GM18499 (cell line): ENCODE measurements at regions not wholly inside any gene's neighbourhood (a gene's known extent, or its start where the extent isn't known, plus 50 kb on each side); places are given as distances from the start of the nearest gene placed in this dataset.
"Not testable (repeated sequence)": the region's sequence is repeated elsewhere in the genome, so short reads cannot be mapped to it uniquely, and the experiment has no call there.

Experiments used
- ATAC-seq: cut with Tn5 transposase; IDR thresholded peaks from one replicate; pipeline ENCODE4 v1.9.1; 2021; ENCODE audit warnings: moderate number of reproducible peaks; ENCODE audit not compliant: insufficient read depth, unreplicated experiment

GRCh38 chr2:35251156-35251555 is 1104.4 kb upstream of the CRIM1 start:
- ATAC-seq: no peak

DNA sequence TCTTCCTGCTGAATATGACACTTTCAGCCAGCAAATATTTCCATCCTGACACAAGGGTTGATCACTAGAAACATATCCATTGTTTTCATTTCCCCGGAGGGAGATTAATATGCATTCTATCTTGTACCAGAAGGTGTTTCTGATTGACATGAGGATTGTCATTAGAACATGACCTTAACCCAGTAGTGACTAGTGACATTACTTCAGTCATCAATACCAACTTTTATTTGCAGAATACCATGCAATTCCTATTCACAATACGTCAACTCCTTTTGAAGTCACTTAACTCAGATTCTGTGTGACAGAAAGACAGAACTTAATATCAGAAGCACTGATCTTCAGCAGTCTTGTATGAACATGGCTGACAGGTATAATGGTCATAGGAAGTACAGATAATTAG is 1108.9 kb upstream of the CRIM1 start:
- no peak for ATAC-seq

DNA sequence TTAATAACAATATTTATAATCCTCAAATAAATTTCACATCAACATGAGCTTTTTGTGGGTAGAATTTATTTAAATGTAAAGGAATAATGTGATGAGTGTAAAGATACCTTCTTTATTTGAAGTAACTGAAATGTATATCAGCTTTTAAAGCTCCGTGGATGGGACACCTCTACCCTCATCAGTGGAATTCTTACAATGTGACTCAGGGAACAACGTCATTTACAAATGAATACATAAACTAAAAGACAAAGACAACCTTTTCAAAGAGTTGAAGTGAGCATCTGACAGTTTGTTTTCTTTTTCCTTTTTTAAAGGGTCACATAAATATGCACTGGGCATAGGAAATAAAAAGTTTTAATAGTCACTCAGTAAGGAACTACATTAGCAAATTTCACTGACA is 1127.0 kb upstream of the CRIM1 start:
- ATAC-seq: no peak

GRCh38 chr2:35220461-35220860 is 1135.1 kb upstream of the CRIM1 start:
- ATAC-seq: no peak

DNA sequence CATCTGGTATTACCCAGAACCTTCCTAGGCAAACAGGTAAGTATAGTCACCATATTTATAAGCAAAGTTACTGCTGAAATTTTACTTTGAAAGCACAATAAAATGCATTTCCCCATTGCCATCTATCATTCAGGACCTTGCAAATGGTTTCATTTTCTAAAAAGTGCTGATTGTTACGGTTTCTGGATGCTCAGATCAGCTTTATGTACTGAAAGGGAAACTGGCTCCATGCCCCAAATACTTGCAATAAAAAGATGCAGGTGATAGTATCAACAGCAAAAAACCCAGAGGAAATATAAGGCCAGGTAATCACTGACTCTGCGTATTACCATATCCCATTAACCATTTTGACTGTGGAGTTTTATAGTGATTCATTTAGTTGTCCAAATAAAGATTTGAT is 1150.7 kb upstream of the CRIM1 start:
- ATAC-seq: no peak

DNA sequence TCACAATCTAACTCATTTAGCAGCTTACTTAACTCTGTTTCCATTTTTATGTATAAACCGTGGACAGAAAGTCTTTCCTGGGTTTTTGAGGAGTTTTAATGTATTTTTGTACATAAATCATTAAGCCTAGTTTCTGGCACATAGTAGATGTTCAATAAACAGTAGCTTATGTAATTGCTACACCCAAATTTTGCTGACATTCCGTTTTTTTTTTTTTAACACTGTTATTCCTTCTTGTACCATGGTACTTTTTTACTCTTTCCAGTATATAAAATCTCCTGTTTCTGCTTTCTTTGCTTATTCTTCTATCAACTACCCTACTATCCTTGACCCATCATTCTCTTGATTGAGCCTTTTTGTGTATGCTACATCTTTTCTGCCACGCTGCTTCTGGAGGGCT is 1151.3 kb upstream of the CRIM1 start:
- no peak for ATAC-seq

- no peak for ATAC-seq
Observed at GRCh38 chr2:35199298-35199697, 1156.3 kb upstream of the CRIM1 start.

DNA sequence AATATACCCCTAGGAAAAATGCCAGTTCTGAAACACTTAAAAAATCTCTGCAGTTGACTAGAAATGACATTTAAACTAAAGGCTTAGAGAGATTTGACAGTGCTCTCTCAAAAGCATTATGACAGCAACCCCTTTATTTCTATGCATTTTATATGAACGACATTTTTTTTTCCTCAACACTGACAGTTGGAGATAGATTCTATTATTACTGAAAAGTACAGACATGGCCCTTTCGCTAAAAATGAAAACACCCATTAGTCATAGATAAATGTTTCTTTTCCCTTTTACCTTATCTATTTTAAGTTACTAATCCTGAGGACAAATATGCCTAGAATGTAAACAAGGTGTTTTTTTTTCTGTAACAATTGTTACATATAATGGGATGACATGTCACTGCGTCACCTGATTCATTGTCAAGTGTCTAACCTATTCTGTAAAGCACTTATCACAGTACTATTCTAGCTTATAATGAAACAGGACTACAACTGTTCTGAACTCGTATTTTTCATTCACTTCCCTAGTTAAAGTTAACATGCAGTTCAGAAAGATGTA is 1169.6 kb upstream of the CRIM1 start:
- ATAC-seq: no peak

- ATAC-seq: no peak
Observed at GRCh38 chr2:35184471-35184870, 1171.1 kb upstream of the CRIM1 start.

- ATAC-seq: not testable (repeated sequence)
Observed at GRCh38 chr2:35176726-35177125, 1178.9 kb upstream of the CRIM1 start.

GRCh38 chr2:35174845-35175244 is 1180.7 kb upstream of the CRIM1 start:
- ATAC-seq: no peak

- no peak for ATAC-seq
Observed at GRCh38 chr2:35172687-35173086, 1182.9 kb upstream of the CRIM1 start.

- ATAC-seq: no peak
Observed at GRCh38 chr2:35168351-35168750, 1187.2 kb upstream of the CRIM1 start.

- no peak for ATAC-seq
Observed at GRCh38 chr2:35163948-35164347, 1191.6 kb upstream of the CRIM1 start.

DNA sequence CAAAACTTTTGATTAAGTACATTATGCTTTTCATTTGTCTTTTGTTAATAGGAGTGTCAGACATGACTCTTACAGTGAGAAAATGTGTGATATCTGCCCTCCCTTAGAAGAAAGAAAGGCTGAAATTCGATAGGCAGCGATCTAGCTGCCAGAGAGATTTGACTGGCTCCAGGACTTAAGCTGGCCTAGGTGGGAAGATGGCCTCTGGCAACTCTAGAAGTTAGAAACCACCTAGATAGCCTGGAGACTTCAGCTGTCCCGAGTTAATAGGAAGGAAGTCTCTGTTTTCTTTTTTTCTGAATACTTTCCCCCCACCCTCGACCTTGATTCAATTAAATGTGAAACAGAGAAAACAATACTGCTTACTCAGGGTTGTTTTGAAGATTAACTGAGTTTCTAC is 1194.7 kb upstream of the CRIM1 start:
- ATAC-seq: no peak

DNA sequence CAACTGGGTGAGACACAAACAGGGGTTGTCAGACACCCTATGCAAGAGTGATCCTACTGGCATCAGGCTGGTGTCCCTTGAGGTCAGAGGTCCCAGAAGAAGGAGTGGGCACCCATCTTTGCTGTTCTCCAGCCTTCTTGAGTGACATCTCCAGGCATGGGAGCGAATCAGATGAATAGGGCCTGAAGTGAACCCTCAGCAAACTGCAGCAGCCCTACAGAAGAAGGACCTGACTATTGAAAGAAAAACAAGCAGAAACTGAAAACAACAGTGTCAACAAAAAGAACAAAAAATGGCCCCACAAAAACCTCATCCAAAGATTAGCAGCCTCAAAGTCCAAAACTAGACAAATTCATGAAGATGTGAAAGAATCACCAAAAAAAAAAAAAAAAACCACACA is 1229.7 kb upstream of the CRIM1 start:
- no peak for ATAC-seq

DNA sequence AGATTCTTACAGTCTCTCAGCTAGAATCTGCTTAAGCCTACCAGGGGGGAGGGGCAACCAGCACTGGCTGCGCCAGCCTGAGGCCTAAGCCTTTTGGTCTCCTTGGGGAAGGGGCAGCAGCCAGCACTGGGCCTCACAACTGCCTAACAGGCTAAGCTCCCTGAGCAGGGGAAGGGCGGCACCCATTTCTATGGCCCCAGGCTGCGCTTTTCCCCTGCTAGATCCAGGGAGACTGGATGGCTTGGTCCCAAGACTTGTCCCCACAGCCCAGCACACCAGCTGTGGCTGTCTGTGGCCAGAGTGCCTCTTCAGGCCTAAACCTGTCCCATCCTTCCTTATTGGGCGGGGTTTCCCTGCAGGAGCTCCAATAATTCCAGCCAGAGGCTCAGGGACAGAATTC is 1230.3 kb upstream of the CRIM1 start:
- ATAC-seq: no peak

DNA sequence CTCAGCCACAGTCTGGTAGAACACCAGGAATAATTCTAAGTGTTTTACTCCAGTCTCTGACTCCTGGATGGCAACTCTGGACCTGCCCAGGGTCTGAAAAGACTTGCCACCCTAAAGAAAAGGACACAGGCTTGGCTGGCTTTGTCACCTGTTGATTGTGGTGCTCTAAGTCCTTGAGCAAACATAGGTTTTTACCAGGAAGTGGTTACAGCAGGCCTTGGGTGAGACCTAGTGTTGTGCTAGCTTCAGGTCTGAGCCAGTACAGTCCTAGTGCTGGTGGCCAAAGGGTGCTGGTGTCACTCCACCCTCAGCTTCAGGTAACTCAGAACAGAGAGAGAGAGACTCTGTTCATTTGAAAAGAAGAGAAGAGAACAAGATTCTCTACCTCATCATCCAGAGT is 1239.4 kb upstream of the CRIM1 start:
- no peak for ATAC-seq

DNA sequence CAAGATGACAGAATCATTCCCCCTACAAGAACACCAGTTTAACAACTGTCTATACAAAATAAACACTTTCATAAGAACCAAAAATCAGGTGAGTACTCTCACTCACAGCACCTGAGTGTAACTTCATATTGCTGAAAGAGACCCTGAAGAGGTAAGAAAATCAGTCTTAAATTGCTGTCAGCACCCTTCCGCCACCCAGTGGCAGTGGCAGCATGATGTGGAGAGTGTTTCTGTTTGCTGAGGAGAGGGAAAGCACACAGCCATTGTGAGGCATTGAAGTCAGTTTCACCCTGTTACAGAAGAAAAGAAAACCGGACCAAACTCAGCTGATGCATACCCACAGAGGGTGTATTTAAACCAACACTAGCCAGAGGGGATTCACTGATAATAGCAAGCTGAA is 1240.8 kb upstream of the CRIM1 start:
- ATAC-seq: no peak

DNA sequence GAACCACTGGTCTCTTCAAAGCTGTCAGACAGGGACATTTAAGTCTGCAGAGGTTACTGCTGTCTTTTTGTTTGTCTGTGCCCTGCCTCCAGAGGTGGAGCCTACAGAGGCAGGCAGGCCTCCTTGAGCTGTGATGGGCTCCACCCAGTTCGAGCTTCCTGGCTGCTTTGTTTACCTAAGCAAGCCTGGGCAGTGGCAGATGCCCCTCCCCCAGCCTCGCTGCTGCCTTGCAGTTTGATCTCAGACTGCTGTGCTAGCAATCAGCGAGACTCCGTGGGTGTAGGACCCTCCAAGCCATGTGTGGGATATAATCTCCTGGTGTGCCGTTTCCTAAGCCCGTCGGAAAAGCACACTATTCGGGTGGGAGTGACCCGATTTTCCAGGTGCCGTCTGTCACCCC is 1243.2 kb upstream of the CRIM1 start:
- ATAC-seq: not testable (repeated sequence)

DNA sequence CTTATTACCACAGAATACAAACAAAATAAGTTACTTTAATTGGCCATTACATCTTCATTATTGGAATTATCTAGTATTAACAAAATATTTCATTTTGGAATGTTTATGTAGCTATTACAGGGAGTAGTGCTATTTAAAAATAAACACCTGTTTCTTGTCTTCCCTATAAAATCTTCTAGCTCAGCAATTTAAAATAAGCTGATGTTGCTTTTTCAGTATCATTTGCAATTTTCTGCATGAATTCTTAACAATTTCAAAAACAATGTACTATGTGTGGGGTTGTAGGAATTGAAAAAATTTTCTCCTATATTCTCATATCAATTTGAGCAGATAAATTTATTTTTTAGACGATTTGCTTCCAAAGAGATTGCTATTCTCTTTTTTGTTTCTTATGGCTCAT is 1251.3 kb upstream of the CRIM1 start:
- no peak for ATAC-seq

DNA sequence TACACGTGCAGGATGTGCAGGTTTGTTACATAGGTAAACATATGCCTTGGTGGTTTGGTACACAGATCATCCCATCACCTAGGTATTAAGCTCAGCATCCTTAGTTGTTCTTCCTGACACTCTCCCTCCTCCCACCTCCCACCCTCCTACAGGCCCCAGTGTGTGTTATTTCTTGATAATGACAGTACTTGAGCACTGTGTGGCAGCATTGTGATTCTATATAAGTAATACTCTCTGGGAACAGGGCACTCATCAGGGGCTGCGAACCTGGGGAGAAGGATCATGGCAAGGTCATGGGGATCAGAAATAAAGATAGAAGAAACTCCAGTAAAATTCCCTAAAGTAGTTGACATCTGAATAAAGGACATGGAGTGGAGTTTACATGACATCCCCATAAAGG is 1256.2 kb upstream of the CRIM1 start:
- no peak for ATAC-seq

GRCh38 chr2:35082072-35082471 is 1273.5 kb upstream of the CRIM1 start:
- no peak for ATAC-seq
